DMS79 treated with DMSO at 0.1 percent for 48 hours (cell line): ENCODE measurements at regions not wholly inside any gene's neighbourhood (a gene's known extent, or its start where the extent isn't known, plus 50 kb on each side); places are given as distances from the start of the nearest gene placed in this dataset.
"Not testable (repeated sequence)": the region's sequence is repeated elsewhere in the genome, so short reads cannot be mapped to it uniquely, and the experiment has no call there.

Experiments
- DNase-seq: peaks from one replicate; lab custom pipeline; 2025; lab: John Stamatoyannopoulos, UW

DNA sequence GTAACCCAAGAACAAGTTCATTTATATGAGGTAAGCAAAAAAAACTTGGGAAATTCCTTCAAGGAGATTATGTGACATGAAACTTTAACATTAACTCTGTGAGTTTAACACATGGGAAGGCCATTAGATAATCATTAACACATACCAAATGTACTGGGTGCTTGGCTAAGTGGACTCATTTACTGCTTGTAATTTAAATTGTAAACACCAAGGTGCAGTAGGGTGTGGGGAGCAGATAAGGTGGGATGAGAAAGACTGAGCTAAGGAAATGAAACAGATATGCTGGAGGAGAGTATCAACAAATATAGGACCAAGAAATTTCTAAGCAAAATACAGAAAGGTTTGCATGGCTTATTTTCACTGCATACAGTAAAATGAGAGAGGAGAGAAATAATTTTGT, 2384.8 kb upstream of the ACO1 start:
- no peak for DNase-seq

DNA sequence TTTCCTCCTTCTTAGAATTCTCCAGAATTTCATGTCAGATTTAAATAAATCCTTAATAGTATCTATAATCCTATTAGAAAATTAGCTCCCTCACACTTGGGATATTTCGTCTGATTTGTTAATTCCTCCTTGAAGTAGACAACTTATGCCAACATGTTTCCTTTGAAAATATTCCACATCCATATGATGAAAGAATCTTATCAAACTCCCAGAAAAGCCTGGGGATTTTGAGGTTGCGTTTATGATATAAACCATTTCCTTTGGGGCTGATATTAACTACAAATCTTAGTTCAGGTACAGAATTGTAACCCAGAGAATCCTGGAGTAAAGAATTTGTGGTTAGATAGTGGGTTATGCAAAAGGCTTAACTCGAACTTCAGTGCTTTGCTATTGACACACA, 2373.8 kb upstream of the ACO1 start:
- DNase-seq = no peak

DNA sequence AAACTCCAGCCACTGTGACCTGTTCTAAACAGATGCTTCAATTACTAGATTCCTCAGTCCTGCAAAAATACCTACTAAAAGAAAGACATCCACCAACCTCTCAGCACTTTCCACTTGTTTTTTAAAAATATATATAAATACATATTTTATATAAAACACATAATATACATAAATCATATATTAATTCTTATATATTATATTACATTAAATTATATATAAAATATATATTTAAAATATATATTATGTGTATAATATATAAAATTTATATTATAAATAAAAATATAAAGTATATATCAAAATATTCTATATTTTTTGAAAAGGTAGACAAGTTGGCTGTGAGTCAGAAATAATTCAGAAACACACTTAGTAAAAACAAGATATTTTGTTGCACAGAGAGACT, 2371.8 kb upstream of the ACO1 start:
- DNase-seq = no peak

DNA sequence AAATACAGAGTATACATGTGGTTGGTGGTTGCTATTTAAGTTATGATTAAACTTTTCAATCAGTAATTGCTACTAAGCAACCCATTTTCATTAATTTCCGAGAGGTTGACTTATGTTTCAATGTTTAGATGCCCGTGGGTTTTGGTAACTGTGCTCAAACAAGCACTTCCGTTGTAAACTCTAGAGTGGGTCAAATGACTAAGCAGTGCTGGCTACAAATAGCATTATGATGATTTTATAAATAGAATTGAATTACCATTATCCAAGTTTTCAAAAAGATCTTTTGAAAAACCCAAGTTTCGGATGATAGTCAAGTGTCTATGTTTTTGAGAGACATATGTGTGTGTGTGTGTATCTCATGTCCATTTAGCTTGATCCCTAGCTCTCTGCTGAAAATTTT, 2369.4 kb upstream of the ACO1 start:
- DNase-seq = no peak

DNA sequence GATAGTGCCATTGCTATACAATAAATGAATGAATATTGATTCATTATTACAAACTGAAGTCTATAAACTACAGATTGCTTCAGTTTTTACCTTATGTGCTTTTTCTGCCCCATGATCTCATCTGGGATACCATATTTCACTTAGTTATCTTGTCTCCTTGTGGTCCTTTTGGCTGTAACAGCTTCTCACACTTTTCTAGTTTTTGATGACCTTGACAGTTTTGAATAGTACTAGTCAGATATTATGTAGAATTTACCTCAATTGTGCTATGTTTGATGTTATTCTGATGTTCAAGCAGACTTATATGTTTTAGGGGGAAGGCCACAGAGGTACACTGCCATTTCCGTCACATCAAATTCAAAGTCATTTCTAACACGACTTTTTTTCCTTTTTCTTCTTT, 2364.3 kb upstream of the ACO1 start:
- no peak for DNase-seq

DNA sequence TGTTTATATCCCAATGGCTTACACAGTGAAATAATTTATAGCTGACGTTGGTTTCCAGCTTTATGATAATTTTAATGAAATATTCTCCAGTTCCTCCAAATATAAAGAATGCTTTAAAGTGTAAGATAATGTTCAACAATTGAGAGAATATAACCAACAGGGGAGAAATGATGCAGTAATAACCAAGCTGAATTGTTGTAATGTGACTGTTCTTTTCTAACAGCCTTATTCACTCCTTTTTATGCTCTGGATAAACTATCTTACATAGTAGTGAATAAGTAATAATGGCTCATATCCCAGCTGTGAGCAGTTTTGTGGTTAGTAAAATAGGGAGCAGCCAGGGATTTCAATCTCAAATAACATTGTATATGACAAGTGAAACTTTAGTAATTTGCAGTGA, 2348.7 kb upstream of the ACO1 start:
- no peak for DNase-seq

DNA sequence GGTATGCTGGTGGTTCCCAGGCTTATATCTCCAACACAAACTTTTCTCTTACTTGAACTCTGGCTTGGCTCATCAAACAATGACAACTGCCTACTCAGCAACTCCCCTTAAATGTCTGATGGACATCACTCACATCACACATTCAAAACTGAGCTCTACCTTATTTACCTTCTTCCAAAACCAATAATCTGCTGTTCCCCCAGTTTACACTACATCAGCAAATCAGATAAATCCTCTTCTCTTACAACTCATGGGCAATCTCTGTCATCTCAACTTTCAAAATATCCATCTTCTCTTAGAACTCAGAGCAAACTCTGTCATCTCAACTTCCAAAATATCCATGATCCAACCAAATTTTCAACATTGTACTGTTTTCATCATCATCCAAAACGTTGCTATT, 2347.9 kb upstream of the ACO1 start:
- no peak for DNase-seq

DNA sequence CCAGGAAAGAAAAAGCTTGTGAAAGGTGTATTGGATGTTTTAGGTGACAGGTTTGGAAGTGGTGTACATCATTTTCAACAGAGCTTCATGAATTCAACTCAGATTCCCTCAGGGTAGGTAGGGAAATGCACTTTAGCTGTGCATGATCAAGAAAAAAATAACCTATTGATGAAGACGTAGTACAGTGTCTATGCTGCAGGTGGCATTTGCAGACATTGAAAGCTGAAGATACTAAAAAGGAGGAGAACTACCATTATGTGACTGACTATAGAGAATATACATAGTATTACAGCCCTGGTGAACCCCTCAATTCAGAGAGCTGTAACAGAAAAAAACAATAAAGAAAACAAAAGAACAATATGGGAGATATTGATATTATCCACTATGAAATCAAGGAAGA, 2344.7 kb upstream of the ACO1 start:
- DNase-seq = no peak

DNA sequence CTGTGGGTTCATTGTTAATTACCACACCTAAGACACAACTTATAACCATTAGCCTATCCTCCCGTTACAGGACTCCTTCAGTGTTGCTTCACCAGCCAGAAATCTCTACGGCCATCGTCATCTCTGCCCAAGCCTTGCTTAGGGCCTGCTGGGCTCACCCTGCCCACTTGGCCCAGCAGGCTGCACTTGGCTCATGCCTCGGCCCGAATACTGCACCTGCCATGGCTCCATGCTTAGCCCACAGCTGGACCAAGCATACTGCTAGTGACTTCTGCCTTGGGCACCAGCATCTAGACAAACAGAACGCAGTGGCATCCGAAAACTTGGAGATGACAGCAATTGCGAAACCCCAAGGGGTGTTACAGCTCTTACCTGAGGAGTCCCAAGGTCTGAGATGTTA, 2336.0 kb upstream of the ACO1 start:
- no peak for DNase-seq

DNA sequence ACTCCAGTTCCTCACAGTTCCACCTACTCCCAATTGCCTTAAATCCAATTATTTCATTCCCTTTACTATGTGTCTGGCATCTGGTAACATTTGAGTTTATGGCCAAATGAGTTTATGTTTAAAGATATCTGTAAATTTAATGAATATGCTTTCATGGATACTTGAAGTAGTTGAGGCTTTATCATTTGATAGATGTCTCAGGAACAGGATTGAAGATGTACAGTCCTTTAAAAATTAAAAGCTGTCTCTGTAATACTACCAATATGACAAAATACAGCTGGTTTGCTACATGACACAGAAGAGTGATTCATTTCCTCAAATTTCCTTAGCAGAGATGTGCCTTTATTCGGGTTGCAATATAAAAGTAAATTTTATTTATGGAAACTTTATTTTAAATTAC, 2326.0 kb upstream of the ACO1 start:
- DNase-seq = no peak

DNA sequence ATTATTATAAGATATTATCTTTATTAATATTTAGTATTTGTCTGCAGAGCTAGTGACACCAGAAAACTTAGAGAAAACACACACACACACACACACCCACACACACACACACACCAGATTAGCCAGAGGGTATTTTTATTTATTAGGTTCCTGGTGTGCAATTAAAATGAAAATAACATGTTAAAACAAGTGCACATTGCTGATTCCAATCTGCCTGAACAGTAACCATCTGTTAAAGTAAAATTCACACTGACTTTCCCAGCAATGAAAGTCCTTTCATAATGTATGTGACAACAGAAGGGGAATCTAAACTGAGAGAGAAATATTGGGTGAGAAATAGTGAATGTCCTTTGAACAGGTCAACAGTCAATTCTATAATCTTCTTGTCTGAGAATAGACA, 2323.5 kb upstream of the ACO1 start:
- no peak for DNase-seq

DNA sequence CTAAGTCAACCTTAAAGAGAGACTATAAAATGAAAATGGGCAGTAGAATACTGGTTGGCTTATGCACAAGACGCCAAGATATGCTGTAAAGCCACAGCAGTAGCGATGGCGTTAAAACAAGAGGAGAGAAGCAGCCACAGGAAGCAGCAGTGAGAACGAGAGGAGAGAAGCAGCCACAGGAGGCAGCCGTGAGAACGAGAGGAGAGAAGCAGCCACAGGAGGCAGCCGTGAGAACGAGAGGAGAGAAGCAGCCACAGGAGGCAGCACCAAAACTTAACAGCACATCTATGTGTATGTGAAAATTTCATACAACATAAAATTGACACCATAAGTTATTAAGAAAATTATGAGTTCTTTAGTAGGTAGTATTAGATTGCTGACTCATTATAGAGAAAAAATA, 2318.6 kb upstream of the ACO1 start:
- no peak for DNase-seq

DNA sequence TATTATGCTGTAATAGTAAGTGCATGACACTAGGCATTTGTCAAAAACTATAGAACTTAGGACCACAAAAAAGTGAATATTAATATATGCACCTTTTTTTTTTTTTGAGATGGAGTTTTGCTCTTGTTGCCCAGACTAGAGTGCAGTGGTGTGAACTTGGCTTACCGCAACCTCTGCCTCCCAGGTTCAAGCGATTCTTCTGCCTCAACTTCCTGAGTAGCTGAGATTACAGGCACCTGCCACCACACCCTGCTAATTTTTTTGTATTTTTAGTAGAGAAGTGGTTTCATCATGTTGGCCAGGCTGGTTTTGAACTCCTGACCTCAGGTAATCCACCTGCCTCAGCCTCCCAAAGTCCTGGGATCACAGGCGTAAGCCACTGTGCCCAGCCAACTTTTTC, 2315.2 kb upstream of the ACO1 start:
- not testable (repeated sequence) for DNase-seq

DNA sequence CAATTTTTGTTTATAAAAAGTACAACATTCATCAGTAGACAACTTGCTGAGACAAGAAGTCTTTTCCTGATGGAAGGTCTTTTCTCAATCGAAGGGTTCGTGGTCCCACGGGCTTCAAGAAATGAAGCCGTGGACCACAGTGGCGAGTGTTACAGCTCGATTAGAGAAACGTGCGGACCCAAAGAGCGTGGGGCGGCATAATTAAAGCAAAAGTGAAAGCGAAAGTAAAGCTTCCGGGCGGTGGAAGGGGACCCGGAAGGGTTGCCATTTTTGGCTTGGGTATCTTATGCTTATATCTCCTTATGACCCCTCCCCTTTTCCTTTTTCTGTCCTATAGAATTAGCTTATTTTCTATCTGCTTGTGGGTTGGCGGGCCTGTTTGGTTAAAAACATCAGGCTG, 2309.4 kb upstream of the ACO1 start:
- DNase-seq = no peak

DNA sequence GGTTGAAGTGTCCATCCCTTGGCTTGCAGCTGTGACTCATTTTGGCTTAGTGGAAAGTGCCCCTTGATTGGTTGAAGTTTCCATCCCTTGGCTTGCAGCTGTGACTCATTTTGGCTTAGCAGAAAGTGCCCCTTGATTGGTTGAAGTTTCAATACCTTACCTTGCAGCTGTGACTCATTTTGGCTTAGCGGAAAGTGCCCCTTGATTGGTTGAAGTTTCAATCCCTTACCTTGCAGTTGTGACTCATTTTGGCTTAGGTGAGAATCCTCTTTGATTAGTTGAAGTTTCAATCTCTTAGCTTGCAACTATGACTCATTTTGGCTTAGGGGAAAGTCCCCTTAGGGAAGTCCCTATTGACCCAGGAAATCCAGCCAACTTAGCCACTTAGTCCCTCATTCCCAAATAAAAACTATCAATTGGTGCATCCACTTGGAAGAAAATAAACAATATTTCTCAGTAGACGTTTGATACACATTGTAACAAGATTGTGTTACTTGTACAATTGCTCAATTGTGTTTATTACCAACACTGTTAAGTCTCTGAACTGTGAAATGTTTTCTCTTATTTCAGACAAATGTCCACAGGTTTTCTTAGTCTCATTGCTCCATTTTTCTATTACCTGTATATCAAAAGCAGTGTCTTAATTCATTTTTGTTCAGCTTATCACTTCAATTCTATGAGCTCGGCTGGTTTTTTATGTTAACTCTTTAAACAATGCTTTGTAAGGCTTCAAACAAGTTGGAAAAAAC, 2308.8 kb upstream of the ACO1 start:
- DNase-seq = no peak

DNA sequence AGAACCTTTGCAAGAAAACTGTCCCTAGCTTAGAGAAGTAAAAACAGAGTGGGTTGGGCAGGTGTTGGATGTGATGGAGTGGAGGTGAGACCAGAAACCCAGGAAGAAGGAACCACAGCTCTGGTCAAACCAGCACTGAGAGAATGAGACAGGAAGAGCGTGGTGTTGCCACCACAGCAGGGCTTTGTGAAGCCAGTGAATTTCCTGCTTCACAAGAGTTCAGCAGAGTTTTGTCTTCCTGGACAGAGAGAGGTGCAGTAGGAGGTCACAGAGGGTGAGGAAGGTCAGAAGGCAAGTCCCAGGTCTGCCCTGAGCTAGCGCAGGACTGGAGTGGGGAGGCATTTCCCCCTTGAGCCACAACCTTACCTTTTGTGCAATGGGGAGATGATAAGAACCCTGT, 2306.2 kb upstream of the ACO1 start:
- no peak for DNase-seq

DNA sequence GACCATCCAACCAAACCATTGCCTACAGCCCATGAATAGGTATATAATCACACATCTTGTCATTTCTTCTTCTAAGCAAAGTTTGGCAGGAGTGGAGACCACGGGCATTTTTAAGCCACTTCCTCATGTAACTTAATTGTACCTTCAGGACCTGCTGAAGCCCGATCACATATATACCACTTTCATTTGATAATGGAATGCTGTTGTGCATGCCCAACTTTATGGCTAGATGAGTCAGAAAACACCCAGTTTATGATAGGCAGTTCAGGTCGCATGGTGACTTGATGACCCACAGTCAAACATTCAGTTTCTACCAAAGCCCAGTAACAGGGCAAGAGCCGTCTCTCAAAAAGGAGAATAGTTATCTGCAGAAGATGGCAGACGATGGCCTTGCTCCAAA, 2295.0 kb upstream of the ACO1 start:
- DNase-seq = no peak

DNA sequence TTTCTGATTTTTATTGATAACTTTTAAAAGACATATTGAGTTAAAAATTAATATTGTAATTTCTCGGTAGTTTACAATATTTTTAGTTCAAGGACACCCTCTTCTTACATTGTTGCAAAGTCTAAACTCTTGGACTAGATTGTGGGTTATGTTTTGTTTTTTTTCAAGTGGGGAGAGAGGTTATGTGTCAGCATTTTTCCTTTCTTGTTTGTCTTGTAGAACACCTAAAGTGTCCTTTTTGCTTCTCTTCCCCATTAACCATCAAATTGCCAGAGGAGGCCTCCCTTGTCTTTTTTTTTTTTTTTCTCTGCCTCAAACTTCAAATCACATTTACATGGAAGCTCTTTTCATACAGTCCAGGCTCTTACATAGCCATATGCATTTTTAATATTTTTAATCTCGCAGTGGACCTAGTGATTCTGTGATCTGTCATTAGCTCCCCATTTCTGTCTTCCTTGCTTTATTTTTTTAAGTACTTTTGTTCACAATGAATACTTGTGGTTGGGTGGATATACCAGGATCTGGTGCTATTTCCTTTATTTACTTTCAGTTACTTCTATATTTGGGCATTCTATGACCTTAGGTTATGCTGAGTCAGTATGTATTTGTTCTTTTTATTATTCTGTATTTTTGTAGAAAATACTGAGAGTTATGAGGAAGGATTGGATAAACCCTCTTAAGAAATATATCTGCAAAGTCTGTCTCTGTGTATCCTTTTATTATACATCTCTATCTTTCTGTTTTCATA, 2280.6 kb upstream of the ACO1 start:
- DNase-seq = no peak

DNA sequence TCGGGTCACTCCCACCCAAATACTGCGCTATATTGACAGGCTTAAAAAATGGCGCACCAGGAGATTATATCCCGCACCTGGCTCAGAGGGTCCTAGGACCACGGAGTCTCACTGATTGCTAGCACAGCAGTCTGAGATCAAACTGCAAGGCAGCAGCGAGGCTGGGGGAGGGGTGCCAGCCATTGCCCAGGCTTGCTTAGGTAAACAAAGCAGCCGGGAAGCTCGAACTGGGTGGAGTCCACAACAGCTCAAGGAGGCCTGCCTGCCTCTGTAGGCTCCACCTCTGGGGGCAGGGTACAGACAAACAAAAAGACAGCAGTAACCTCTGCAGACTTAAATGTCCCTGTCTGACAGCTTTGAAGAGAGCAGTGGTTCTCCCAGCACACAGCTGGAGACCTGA, 2277.3 kb upstream of the ACO1 start:
- DNase-seq = not testable (repeated sequence)

DNA sequence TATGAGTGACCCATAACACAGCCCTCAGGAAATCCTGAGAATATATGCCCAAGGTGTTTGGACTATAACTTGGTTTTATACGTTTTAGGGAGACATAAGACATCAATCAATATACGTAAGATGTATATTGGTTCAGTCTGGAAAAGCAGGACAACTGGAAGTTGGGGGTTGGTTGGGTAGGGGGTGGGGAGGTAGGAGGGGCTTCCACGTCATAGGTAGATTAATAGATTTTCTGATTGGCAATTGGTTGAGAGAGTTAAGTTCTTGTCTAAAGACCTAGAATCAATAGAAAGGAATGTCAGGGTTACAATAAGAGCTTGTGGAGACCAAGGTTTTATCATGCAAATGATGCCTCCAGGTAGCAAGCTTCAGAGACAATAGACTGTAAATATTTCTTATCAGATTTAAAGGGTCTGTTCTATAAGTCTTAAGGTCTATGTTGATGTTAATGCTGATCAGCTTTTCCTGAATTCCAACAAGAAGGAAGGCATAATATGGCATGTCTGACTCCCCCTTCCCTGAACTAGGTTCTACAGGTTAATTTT, 2267.7 kb upstream of the ACO1 start:
- no peak for DNase-seq

DNA sequence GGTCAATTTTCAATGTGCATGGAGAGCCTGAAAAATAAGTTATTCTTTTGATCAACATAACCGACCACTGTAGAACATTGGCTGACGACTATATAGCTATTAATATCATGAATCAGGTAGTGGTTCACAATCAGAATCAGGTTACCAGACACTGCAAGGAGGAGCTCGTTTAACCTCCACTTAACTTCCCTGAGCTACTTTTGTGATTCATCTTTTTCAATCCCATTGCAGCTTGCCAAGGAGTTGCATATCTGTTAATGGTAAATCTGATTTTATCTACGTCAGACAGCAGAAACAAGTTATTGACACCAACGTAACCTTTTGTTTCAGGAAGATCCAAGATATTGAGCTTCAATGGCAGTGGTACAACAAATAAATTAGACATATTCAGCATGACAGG, 2263.8 kb upstream of the ACO1 start:
- no peak for DNase-seq

DNA sequence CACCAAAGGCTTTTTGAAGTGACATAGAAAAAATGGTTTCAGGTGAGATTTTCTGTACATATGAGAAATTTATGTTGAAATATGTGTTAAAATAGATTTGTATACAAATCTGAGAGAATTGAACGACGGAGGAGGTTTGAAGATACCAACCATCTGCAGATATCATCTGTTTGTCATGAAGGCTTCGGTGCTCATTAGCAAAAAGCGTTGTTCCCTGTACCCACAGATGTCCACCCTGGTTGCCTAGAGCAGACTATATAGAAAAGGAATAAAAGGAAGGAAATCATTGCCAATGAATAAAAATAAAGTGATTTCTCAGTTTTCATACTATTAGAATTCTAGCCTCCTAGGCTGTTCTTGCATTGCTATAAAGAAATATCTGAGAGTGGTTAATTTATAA, 2262.8 kb upstream of the ACO1 start:
- no peak for DNase-seq

DNA sequence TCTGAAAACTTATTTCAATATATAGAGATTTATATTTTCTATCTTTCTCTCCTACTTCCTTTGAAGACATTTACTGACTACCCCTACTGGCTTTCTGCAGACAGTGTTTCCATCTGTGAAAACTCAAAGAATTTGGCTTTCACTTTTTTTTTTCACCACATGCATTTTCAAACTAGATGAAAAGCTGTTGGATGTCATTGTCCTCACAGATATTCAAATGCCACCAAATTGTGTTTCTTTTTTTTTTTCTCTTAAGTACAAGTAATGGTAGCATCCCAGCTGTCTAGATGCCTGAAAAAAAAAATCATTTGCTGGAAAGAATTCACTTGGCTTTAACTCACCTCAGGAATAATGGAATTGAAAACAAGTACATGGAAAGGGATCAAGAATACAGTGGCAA, 2258.6 kb upstream of the ACO1 start:
- no peak for DNase-seq

DNA sequence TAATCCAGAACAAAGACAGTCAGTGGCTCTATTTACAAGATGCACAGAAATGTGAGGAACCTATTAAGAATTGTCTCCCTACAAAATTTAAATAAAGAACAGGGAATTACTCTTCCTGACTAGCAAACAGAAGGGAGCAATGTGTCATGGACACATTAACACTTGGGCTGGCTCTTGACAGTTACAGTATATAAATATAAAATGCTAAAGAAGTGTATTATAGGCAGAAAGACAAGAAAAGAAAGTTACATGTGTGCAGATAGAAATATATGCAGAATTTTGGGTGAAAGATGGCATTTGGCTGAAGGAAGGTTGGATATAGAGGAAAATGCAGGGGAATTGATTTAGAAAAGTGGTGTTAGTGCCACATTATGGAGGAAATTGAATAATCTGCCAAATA, 2257.1 kb upstream of the ACO1 start:
- no peak for DNase-seq
